ENCODE measurements at regions not wholly inside any gene's neighbourhood (a gene's known extent, or its start where the extent isn't known, plus 50 kb on each side); places are given as distances from the start of the nearest gene placed in this dataset.

DNA sequence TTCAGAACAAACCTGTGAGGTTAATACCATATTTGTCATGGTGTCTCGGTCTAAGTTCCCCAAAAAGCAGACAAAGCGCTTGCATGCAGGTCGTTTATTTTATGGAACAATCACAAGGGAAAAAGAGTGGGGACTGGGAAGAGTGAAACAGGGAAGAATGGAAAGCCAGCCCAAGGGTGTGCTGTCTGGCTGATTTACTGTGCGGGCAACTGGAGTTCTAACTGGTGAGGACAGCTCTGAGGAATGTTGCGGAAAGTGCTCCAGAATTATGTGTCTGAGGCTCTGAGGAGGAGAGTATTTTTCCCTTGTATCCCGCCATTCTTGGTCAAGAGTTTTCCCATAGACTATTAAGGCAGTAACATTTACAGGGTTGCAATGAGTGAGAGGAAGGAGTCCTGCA is 465.4 kb downstream of the RMST start:
- DNase-seq: no peak
- Histone ChIP-seq H3K27ac (no peak overlapping the region), H3K4me1 (no peaks in the 10 kb centered on the region), H3K4me3 (no peak overlapping the region), H3K36me3 (no peaks in the 10 kb centered on the region), H3K27me3 (no peaks in the 10 kb centered on the region), H3K9me3 (no peaks in the 10 kb centered on the region)
- ATAC-seq: no peak
- intact Hi-C loops (cut with DNase I): no loop called here
- WGBS, 2 donors: 87% methylated on average over 6 of the region's 6 CpGs
- TF ChIP-seq CTCF (IDR thresholded peaks at IDR 0.05): no peak

DNA sequence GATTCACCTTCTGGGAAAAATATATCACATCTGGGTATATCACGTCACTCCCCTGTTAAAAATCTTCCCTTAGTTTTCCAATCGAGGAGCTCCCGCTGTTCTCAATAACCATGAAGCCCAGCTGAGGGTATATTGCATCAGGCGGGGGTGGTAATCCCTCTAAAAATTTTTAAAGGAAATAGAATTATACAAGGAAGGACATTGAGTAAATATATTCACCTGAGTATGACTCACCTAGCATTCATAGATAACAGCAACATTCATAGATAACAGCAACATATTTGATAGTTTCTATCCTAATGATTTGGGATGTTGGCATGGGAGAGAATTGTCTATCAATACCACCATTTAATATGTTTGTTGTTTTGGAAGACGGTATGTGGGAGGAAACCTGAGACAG is 473.6 kb downstream of the RMST start:
- H3K27me3 ChIP-seq: no peaks in the 10 kb centered on the region
- WGBS, 2 donors: 66% methylated on average over 5 of the region's 5 CpGs
- ATAC-seq: no peak

DNA sequence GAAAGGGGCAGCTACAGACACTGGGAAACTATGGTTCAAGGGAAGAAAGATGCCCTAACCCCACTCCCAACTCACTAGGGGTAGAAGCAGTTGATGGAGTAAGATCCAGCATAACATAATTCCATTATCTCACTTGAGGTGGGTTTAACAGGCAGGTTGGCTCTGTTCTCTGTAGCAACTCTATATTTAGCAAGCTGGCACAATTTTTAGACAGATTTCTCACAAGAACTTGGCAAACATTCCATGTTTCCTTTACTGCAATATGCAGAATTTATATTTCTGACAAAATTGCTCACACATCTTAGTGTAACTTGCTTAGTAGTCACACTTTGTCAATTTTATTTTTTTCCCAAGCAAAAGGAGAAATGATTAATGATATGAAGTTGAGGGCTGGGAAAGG is 475.4 kb downstream of the RMST start:
- ATAC-seq: no peak
- Histone ChIP-seq H3K27ac (no peak overlapping the region), H3K9me3 (peaks cover 0 to 8% (median 0%) of the 10 kb centered on the region in 11 donors), H3K4me1 (no peaks in the 10 kb centered on the region), H3K27me3 (no peaks in the 10 kb centered on the region), H3K36me3 (no peaks in the 10 kb centered on the region), H3K4me3 (no peak overlapping the region)
- DNase-seq: no peak
- intact Hi-C loops (cut with DNase I): no loop called here
- no peak for TF ChIP-seq CTCF (IDR thresholded peaks at IDR 0.05)

More for the DNA sequence above, 473.6 kb downstream of the RMST start:
- peaks cover 0 to under 1% (median 0%) of the 10 kb centered on the region in 11 donors for H3K9me3 ChIP-seq
- H3K36me3 ChIP-seq: no peaks in the 10 kb centered on the region
- no peak for TF ChIP-seq CTCF (IDR thresholded peaks at IDR 0.05)
- H3K4me3 ChIP-seq: no peak overlapping the region
- H3K4me1 ChIP-seq: no peaks in the 10 kb centered on the region
- H3K27ac ChIP-seq: no peak overlapping the region
- DNase-seq: no peak
- intact Hi-C loops (cut with DNase I): no loop called here

DNA sequence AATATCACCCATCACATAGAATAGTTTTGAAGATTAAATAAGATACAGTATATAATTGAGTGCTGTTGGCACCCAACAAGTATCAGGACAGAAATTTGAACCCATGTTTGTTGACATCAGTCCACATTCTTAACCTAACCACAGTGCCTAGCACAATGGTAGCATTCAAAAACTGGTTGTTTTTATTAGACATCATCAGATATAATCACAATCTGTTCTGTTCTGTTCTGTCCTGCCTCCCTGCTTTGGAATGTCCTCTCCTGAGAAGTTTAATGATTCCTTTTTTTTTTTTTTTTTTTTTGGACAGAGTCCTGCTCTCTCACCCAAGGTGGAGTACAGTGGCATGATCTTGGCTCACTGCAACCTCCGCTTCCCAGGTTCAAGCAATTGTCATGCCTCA is 476.6 kb downstream of the RMST start:
- Histone ChIP-seq H3K4me3 (no peak overlapping the region), H3K27me3 (no peaks in the 10 kb centered on the region), H3K36me3 (no peaks in the 10 kb centered on the region), H3K4me1 (no peaks in the 10 kb centered on the region), H3K27ac (no peak overlapping the region), H3K9me3 (peaks cover 0 to 8% (median 0%) of the 10 kb centered on the region in 11 donors)
- no peak for TF ChIP-seq CTCF (IDR thresholded peaks at IDR 0.05)
- DNase-seq: no peak
- WGBS, 2 donors: 95 to 98% methylated on average over 1 of the region's 1 CpG
- intact Hi-C loops (cut with DNase I): no loop called here
- ATAC-seq: no peak

DNA sequence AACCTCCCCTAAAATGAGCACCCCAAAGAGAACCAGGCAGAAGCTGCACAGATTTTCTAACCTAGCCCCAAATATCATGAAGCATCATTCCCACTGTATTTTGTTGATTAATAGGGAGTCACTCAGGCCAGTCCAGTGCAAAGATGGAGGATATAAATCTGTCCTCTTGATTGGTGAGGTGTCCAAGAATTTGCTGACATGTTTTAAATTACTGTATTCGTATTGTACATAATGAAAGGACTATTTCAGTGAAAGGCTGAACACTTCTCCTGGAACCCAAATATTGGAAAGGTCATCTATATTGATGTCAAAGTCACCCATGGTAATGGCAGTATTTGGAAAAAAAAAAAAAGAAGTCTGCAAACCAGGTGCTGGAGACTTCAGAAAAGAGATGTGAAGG is 477.5 kb downstream of the RMST start:
- intact Hi-C loops (cut with DNase I): loop anchor here in 1 of 10 donors (10.0 kb wide), 1 partner anchor 155 kb away; no protein-coding TSS in a partner anchor
- DNase-seq: no peak
- Histone ChIP-seq H3K36me3 (no peaks in the 10 kb centered on the region), H3K9me3 (peaks cover 0 to 8% (median 0%) of the 10 kb centered on the region in 11 donors), H3K27ac (no peak overlapping the region), H3K4me1 (no peaks in the 10 kb centered on the region), H3K27me3 (no peaks in the 10 kb centered on the region), H3K4me3 (no peak overlapping the region)
- 76 to 82% methylated on average over 1 of the region's 1 CpG for WGBS, 2 donors
- ATAC-seq: no peak
- TF ChIP-seq CTCF (IDR thresholded peaks at IDR 0.05): no peak

All from heart right ventricle (tissue), 16 donors.